Immature natural killer cell (primary cell): ENCODE measurements at regions not wholly inside any gene's neighbourhood (a gene's known extent, or its start where the extent isn't known, plus 50 kb on each side); places are given as distances from the start of the nearest gene placed in this dataset.

Source experiments
- DNase-seq, 3 donors: peaks; one replicate each; pipeline ENCODE4 v3.0.0; 2022; ENCODE audit warnings: mixed read lengths in 1 of 3
- H3K27ac Mint-ChIP-seq, 6 donors: one replicate each; pipeline ENCODE4 v1.8.0; 2020; ENCODE audit warnings: mixed read lengths in 6 of 6, mild to moderate bottlenecking in 5 of 6, inconsistent platforms in 4 of 6, moderate library complexity in 3 of 6
- H3K27me3 Mint-ChIP-seq, 3 donors: one replicate each; pipeline ENCODE4 v1.8.0; 2020 to 2021; ENCODE audit warnings: low read depth in 3 of 3, mild to moderate bottlenecking in 3 of 3, mixed read lengths in 3 of 3, moderate library complexity in 3 of 3, inconsistent platforms in 1 of 3
- H3K36me3 Mint-ChIP-seq, 3 donors: one replicate each; pipeline ENCODE4 v1.8.0; 2020; ENCODE audit warnings: mixed read lengths in 3 of 3, inconsistent platforms in 2 of 3, mild to moderate bottlenecking in 2 of 3
- H3K4me1 Mint-ChIP-seq, 2 donors: one replicate each; pipeline ENCODE4 v1.8.0; 2020; ENCODE audit warnings: inconsistent platforms in 2 of 2, mild to moderate bottlenecking in 2 of 2, mixed read lengths in 2 of 2, moderate library complexity in 1 of 2
- H3K4me3 Mint-ChIP-seq, 5 donors: one replicate each; pipeline ENCODE4 v1.8.0; 2020; ENCODE audit warnings: mild to moderate bottlenecking in 5 of 5, mixed read lengths in 5 of 5, inconsistent platforms in 3 of 5, moderate library complexity in 3 of 5
- H3K9me3 Mint-ChIP-seq, 6 donors: one replicate each; pipeline ENCODE4 v1.8.0; 2020; ENCODE audit warnings: mild to moderate bottlenecking in 6 of 6, mixed read lengths in 6 of 6, inconsistent platforms in 4 of 6, moderate library complexity in 3 of 6

DNA sequence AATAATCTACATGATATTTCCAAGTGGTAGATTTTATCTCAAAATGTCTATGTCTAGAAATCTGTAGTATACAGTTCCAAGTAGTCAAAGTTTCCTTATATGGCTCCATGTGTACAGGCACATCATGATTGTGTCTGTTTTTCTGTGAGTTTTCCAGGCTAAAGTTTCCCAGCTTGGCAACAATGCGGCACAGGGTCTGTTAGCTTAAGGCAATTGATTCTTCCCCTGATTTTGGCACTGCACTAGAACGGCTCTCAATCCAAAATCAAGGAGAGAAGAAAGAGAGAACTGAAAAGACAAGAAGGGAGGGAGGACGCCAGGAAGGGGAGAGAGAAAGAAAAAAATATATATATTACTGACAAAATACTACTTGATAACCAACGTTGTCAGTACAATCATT lies 193.9 kb upstream of the SNX7 start:
- peaks cover 3 to 8% of the 10 kb centered on the region in 2 donors for H3K4me1 Mint-ChIP-seq
- H3K27ac Mint-ChIP-seq, result no peak overlapping the region
- H3K27me3 Mint-ChIP-seq, result peaks cover 2 to 5% (median 4%) of the 10 kb centered on the region in 3 donors
- no peaks in the 10 kb centered on the region for H3K9me3 Mint-ChIP-seq
- H3K4me3 Mint-ChIP-seq, result no peak overlapping the region
- no peak for DNase-seq
- H3K36me3 Mint-ChIP-seq, result no peaks in the 10 kb centered on the region

DNA sequence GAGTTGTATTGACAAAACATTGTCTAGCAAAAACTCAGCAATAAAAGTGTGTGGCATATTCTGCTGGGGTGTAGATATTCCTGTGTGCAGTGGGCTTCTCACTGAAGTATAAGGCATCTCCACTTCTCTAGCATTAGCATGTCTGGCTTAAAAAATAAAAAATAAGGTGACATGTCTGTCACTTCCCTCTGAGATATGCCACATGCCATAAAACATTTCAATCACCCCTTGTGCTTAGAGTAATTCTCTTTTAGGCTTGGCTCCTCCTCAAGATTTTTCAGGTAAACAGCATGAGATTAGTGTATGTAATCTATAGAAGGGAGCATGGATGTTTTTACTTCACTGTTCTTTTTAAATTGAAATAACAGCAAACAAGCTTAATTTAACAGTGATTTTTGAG lies 194.4 kb upstream of the SNX7 start:
- peaks cover 2 to 5% (median 4%) of the 10 kb centered on the region in 3 donors for H3K27me3 Mint-ChIP-seq
- H3K4me1 Mint-ChIP-seq, result peaks cover 3 to 8% of the 10 kb centered on the region in 2 donors
- no peak overlapping the region for H3K4me3 Mint-ChIP-seq
- no peaks in the 10 kb centered on the region for H3K9me3 Mint-ChIP-seq
- H3K27ac Mint-ChIP-seq, result no peak overlapping the region
- DNase-seq, result no peak
- no peaks in the 10 kb centered on the region for H3K36me3 Mint-ChIP-seq

DNA sequence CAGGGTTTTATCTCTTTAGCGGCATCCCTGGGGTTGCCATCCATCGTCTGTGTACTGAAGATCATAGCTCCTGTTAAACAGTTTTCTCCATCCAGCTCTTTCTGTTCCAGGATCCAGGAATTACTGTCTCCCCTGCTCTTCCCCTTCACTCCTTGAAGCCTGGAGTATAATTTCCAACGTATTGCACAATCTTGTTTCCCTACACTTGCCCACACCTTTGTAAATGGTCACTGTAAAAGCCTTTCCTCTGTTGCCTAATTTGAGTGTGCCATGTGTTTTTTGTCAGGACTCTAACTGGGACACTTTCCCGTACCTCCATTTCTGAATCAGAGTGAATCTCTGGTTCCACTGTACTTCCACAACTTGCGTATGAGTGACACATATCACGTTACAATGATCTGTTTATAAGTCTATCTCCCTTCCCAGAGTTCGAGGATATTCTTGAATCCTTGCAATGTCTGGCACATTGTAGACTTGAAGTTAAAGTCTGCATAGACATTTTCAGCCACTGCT lies 199.6 kb upstream of the SNX7 start:
- Mint-ChIP-seq H3K27ac (no peak overlapping the region), H3K4me1 (no peaks in the 10 kb centered on the region), H3K36me3 (no peaks in the 10 kb centered on the region), H3K4me3 (no peak overlapping the region), H3K9me3 (no peaks in the 10 kb centered on the region), H3K27me3 (peaks cover 2 to 4% (median 3%) of the 10 kb centered on the region in 3 donors)
- DNase-seq, result no peak

DNA sequence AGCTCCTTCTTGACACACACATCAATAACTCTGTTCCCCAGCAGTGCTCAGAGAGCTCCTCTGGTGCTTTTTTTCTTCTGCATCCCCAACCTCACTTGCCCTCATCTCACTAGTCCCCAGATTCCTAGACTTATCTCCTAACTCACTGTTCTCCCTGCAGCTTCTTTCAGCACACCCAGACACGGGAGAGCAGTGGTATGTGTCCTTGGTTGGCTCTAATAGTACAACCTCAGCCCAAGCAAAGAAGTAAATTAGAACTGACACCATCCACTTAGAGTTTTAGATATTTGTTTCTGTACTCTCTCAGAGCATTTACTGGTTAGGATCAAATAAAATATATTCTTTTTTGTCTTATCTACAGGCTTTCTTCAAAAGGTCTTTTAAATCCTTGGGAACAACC lies 201.4 kb upstream of the SNX7 start:
- Mint-ChIP-seq H3K36me3 (no peaks in the 10 kb centered on the region), H3K27ac (no peak overlapping the region), H3K27me3 (peaks cover 0 to 7% (median 2%) of the 10 kb centered on the region in 3 donors), H3K9me3 (no peaks in the 10 kb centered on the region), H3K4me3 (no peak overlapping the region), H3K4me1 (no peaks in the 10 kb centered on the region)
- DNase-seq, result no peak

DNA sequence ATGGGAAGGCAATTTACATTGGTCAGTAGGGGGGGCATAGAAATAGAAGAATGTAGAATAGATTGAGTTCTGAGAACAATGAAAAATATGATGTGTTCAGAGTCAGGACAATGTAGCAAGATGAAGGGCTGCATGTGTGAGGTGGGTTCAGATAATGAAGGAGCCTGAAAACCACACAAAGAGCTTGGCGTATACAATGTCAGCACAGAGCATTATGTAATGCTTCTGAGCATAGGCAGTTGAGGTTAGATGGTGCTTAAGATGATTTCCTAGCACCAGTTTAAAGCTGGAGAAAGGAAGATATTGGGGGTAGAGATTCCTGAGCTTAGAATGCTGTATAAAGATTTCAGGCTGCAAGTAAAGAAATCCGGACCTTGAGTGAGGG lies 202.0 kb upstream of the SNX7 start:
- DNase-seq, result no peak
- H3K4me3 Mint-ChIP-seq, result no peak overlapping the region
- no peaks in the 10 kb centered on the region for H3K36me3 Mint-ChIP-seq
- no peak overlapping the region for H3K27ac Mint-ChIP-seq
- H3K27me3 Mint-ChIP-seq, result peaks cover under 1 to 7% (median 2%) of the 10 kb centered on the region in 3 donors
- no peaks in the 10 kb centered on the region for H3K4me1 Mint-ChIP-seq
- no peaks in the 10 kb centered on the region for H3K9me3 Mint-ChIP-seq

DNA sequence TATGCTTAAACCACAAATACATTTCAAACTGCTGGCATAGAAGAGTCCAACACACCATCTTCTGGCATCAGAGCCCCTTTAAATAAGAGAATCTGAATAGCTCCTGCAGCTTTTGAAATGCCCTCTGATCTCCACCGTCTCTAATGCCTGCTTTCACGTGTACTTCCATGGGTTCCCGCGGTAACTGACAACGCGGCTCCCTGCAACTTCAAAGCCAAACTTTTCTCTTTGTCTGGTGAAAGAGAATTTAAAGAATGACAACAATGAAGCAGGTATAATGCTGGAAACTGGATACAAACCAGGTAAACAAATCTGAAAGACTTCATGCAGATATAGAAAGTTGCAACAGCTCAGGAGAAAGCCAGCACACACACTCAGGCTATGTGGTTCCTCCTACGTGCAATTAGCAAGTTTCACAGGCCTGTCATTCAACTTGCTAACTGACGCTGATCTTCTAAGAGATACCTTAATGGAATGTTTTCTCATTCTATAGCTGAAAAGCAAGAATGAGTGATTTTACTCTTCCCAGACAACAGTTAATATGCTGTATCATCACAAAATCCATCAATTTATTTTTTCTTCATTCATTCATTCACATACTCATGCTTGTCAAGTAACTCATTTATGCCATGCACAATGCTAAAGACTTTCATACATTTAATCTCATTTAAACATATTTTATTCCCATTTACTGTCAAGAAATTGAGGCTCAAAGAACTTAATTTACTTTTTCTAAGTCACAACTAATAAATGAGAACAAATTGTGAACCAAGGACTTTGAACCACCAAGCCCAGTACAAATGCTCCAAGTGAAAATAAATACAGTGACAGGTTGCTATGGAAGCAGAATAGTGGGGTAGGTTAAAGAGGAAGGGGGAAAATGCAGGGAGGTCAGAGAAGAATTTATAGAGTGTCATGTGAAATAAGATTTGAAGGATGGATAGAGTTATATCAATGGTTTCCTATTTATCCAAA lies 202.7 kb upstream of the SNX7 start:
- Mint-ChIP-seq H3K27me3 (peaks cover 0 to 7% (median 2%) of the 10 kb centered on the region in 3 donors), H3K4me1 (no peaks in the 10 kb centered on the region), H3K9me3 (no peaks in the 10 kb centered on the region), H3K27ac (no peak overlapping the region), H3K36me3 (no peaks in the 10 kb centered on the region), H3K4me3 (no peak overlapping the region)
- DNase-seq, result no peak

DNA sequence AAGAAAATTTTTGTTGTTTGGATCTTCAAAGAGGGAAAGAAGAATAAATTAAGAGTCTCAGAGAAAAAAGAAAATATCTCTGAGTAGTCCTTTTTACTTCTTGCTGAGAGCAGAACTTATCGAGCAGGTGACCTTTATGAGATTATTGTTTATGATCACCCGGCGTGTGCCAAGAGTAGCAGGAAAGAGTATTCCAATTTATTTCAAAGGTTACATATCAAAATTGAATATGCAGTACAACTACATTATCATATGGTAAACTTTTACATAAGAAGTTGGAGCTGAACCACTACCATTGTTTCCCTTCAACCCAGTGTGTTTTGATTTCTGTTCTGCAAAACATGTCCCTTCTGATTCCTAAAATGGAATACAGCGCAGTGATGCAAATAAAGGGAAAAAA lies 204.3 kb upstream of the SNX7 start:
- H3K9me3 Mint-ChIP-seq, result no peaks in the 10 kb centered on the region
- no peak overlapping the region for H3K4me3 Mint-ChIP-seq
- no peak for DNase-seq
- H3K36me3 Mint-ChIP-seq, result no peaks in the 10 kb centered on the region
- H3K27me3 Mint-ChIP-seq, result peaks cover 0 to 7% (median 2%) of the 10 kb centered on the region in 3 donors
- H3K4me1 Mint-ChIP-seq, result no peaks in the 10 kb centered on the region
- no peak overlapping the region for H3K27ac Mint-ChIP-seq

DNA sequence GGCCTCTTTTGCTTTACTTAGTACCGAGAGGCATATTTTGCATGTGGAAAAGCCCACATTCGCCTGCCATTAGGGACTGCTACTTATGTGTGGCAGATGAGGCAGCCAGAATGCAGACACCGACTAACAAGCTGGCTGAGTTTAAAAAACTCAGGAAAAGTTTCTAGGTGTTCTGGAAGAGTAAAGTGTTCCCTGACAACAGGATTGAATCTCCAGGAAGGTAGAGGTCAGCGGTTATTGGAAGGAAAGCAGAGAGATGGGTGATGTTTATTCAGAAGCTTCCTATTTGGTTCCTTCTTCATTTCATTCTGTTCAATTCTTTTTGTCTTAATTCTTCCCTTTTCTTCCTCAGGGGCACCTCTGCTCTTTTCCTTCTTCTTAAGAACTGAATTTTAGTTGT lies 206.9 kb upstream of the SNX7 start:
- no peak overlapping the region for H3K27ac Mint-ChIP-seq
- H3K4me3 Mint-ChIP-seq, result no peak overlapping the region
- H3K36me3 Mint-ChIP-seq, result no peaks in the 10 kb centered on the region
- H3K4me1 Mint-ChIP-seq, result no peaks in the 10 kb centered on the region
- H3K27me3 Mint-ChIP-seq, result peaks cover 2 to 7% (median 4%) of the 10 kb centered on the region in 3 donors
- H3K9me3 Mint-ChIP-seq, result no peaks in the 10 kb centered on the region
- DNase-seq, result no peak

DNA sequence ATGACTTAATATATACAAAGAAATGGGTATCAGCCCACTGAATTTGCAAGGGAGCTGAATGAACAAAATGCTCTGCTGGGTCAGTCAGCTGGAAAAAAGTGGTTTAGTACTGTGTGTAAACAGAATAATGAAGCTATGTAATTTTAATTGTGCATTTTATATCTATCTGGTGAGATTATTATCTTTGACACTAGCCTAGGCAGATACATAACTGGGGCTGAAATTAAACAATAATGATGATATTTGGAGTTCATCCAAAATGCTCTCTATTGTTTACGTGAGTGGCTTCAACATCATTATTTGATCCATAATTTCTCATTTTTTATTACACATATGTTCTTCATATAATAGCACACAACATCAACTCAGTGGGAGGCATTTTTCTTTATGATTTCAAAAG lies 208.5 kb upstream of the SNX7 start:
- Mint-ChIP-seq H3K27me3 (peaks cover 2 to 4% (median 2%) of the 10 kb centered on the region in 3 donors), H3K4me1 (no peaks in the 10 kb centered on the region), H3K36me3 (no peaks in the 10 kb centered on the region), H3K9me3 (no peaks in the 10 kb centered on the region), H3K4me3 (no peak overlapping the region), H3K27ac (no peak overlapping the region)
- no peak for DNase-seq

DNA sequence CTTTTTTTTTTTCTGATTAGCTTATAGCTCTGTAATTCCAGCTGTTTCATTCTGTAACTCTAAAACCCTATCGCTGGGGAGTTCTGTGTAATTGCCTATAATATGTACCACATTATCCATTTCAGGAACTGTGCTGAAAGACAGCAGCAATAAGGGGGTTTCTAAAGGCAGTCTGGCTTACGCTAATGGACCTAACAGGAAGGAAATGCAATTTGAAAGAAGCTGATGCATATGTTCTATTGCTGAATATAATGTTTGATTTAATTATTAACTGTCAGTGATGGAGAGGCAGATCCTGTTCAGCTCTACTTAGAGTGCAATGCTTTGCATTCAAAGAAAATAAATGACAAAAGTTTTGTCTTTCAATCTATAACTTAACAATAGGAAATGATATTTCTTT lies 209.4 kb upstream of the SNX7 start:
- Mint-ChIP-seq H3K36me3 (peaks cover 0 to 6% (median 0%) of the 10 kb centered on the region in 3 donors), H3K4me3 (no peak overlapping the region), H3K4me1 (no peaks in the 10 kb centered on the region), H3K9me3 (no peaks in the 10 kb centered on the region), H3K27ac (no peak overlapping the region), H3K27me3 (peaks cover 2 to 6% (median 4%) of the 10 kb centered on the region in 3 donors)
- no peak for DNase-seq

DNA sequence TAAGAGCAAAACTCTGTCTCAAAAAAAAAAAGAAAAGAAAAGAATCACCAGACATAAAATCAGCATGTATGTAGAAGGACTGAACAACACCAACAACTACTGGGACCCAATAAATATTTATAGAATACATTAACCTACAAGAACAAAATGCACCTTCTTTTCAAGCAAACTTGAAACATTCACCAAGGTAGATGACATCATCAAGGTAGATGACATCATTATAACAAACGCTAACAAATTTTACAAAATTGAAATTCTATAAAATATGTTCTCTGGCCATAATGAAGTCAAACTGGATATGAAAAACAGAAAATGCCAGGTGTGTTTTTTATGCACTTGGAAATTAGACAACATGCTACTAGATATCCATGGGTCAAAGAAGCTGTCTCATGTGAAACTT lies 220.2 kb upstream of the SNX7 start:
- Mint-ChIP-seq H3K36me3 (no peaks in the 10 kb centered on the region), H3K4me3 (no peak overlapping the region), H3K9me3 (no peaks in the 10 kb centered on the region), H3K27ac (no peak overlapping the region), H3K4me1 (no peaks in the 10 kb centered on the region), H3K27me3 (peaks cover 0 to 3% (median 2%) of the 10 kb centered on the region in 3 donors)
- DNase-seq, result no peak

DNA sequence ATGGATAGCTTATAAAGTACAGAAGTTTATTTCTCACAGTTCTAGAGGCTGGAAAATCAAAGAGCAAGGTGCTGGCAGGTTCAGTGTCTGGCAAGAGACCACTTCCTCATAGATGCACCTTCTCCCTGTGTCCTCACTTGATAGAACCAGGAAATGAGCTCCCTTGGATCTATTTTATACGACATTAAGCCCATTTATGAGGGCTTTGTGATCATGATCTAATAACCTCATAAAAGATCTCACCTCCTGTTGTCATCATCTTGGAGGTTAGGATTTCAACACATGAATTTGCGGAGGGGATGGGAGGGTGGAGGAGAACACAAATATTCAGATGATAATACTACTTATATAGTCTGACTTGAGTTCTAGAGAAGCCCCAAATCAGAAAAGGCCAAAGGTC lies 222.1 kb upstream of the SNX7 start:
- H3K4me1 Mint-ChIP-seq, result no peaks in the 10 kb centered on the region
- H3K27ac Mint-ChIP-seq, result no peak overlapping the region
- H3K4me3 Mint-ChIP-seq, result no peak overlapping the region
- peaks cover 0 to 3% (median 2%) of the 10 kb centered on the region in 3 donors for H3K27me3 Mint-ChIP-seq
- no peak for DNase-seq
- no peaks in the 10 kb centered on the region for H3K9me3 Mint-ChIP-seq
- H3K36me3 Mint-ChIP-seq, result no peaks in the 10 kb centered on the region

DNA sequence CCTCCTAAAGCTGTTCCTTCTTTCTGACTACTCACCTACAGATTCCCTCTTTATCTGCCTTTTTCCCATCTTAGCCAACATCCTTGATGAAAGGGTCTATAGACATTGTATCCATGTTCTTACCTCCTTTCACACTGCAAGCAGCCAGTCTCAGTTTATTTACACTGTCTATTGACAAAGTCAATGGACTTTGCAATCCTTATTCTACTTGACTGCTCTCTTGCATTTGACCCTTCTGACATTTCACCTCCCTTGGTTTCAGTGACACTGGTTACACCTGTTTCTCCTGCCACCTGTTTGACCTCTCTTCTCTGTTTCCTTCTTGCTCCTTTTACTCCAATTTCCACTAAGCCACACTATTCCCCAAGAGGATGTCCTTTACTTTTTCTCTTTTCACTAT lies 224.0 kb upstream of the SNX7 start:
- Mint-ChIP-seq H3K36me3 (no peaks in the 10 kb centered on the region), H3K9me3 (no peaks in the 10 kb centered on the region), H3K27me3 (peaks cover 0 to 3% (median 2%) of the 10 kb centered on the region in 3 donors), H3K27ac (no peak overlapping the region), H3K4me1 (no peaks in the 10 kb centered on the region), H3K4me3 (no peak overlapping the region)
- no peak for DNase-seq

DNA sequence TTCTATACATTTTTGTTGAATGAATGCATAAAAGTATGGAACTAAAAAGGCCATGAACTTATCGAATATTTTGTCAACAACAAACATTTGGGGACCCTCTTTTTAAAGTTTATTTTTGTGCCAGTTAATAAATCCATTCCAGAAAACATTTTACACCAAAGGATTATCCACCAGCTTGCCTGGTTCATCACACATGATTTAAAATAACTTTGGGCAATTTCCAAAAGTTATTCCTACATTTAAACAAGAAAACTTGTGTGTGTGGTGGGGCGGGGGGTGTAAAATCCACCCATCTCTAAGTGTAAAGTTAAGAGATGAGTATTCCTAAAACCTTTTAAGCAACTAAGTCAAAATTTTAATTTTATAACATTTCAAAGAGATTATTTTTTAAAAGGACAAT lies 224.5 kb upstream of the SNX7 start:
- Mint-ChIP-seq H3K27ac (no peak overlapping the region), H3K4me3 (no peak overlapping the region), H3K4me1 (no peaks in the 10 kb centered on the region), H3K36me3 (no peaks in the 10 kb centered on the region), H3K27me3 (peaks cover 0 to 3% (median 2%) of the 10 kb centered on the region in 3 donors), H3K9me3 (no peaks in the 10 kb centered on the region)
- DNase-seq, result no peak
